Hepatocyte (in vitro differentiated cells): ENCODE measurements at regions not wholly inside any gene's neighbourhood (a gene's known extent, or its start where the extent isn't known, plus 50 kb on each side); places are given as distances from the start of the nearest gene placed in this dataset.

ENCODE experiments used
- EZH2 ChIP-seq: fragments of 200-600 bp; sonication (generic); IDR thresholded peaks from 2 replicates; pipeline ENCODE4 v1.6.1; 2016; ENCODE audit warnings: antibody characterized with exemption, mild to moderate bottlenecking, borderline replicate concordance
- EZH2phosphoT487 ChIP-seq: fragments of 200-600 bp; sonication (generic); IDR thresholded peaks from one replicate; pipeline ENCODE4 v1.6.1; 2018; ENCODE audit warnings: antibody characterized with exemption, mild to moderate bottlenecking, low read depth, moderate library complexity; ENCODE audit not compliant: unreplicated experiment, severe bottlenecking
- TF ChIP-seq, protein P1 (sequence below): fragments of 200-600 bp; sonication (generic); IDR thresholded peaks from 2 replicates; pipeline ENCODE4 v1.5.1; 2016; ENCODE audit warnings: antibody characterized with exemption, mild to moderate bottlenecking; ENCODE audit not compliant: poor library complexity

DNA sequence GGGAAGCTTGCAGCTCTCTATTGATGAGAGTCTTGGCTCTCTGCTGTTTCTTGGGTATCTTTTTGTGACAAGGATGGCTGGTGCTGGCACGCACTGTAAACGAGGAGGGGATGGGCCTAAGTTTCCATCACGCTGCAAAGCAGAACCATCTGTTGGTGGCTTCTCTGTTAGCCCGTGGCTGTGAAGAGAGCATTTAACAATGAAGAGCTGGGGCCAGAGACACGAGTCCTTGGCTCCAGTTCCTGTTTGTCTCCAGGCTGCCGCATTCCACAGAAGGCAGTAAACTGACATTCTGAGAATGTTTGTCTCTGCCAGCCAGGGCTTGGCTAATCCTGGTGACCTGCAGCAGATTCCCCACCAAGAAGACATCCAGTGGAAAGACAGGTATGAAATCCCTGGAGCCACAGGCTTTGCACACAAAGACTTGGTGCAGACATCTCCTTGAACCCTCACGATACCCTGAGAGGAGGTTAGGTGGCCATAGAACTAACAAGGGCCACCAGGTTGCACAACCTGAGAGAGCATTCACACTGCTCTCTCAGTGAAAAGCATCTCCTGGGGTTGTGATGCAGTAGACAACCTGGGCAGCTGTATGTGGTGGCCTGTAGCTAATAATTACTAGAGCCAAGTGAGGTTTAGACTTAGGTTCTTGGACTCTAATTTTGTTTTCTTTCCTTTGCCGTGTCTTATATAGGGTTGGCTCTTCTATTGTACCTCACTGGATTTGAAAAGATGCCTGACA is 130.9 kb downstream of the ASB7 start:
- TF ChIP-seq, protein P1, sequence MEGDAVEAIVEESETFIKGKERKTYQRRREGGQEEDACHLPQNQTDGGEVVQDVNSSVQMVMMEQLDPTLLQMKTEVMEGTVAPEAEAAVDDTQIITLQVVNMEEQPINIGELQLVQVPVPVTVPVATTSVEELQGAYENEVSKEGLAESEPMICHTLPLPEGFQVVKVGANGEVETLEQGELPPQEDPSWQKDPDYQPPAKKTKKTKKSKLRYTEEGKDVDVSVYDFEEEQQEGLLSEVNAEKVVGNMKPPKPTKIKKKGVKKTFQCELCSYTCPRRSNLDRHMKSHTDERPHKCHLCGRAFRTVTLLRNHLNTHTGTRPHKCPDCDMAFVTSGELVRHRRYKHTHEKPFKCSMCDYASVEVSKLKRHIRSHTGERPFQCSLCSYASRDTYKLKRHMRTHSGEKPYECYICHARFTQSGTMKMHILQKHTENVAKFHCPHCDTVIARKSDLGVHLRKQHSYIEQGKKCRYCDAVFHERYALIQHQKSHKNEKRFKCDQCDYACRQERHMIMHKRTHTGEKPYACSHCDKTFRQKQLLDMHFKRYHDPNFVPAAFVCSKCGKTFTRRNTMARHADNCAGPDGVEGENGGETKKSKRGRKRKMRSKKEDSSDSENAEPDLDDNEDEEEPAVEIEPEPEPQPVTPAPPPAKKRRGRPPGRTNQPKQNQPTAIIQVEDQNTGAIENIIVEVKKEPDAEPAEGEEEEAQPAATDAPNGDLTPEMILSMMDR, result no peak
- TF ChIP-seq EZH2 (no peak), EZH2phosphoT487 (no peak)
